HEK293 (cell line): ENCODE measurements at regions not wholly inside any gene's neighbourhood (a gene's known extent, or its start where the extent isn't known, plus 50 kb on each side); places are given as distances from the start of the nearest gene placed in this dataset.

Experiments
- REPIN1 ChIP-seq: fragments of 450-650 bp; formaldehyde crosslinking; IDR thresholded peaks from 2 replicates; pipeline ENCODE4 v1.5.1; 2017; ENCODE audit warnings: missing biosample characterization, missing genetic modification characterization, low read depth
- ZBTB1 ChIP-seq: fragments of 450-650 bp; formaldehyde crosslinking; IDR thresholded peaks from 2 replicates; pipeline ENCODE4 v1.5.1; 2016; ENCODE audit warnings: missing biosample characterization, missing genetic modification characterization
- ZNF175 ChIP-seq: fragments of 450-650 bp; formaldehyde crosslinking; IDR thresholded peaks from 2 replicates; pipeline ENCODE4 v1.5.1; 2016; ENCODE audit warnings: missing biosample characterization, missing genetic modification characterization
- ZNF202 ChIP-seq: fragments of 450-650 bp; formaldehyde crosslinking; IDR thresholded peaks from 2 replicates; pipeline ENCODE4 v1.5.1; 2016; ENCODE audit warnings: missing biosample characterization, missing genetic modification characterization, borderline replicate concordance
- ZNF274 ChIP-seq, 2 experiments: fragments of 200-500 bp in 1 of 2; fragments of 450-650 bp in 1 of 2; sonication (Bioruptor generic) in 1 of 2; formaldehyde crosslinking in 1 of 2; IDR thresholded peaks; 2 replicates each; pipeline versions ENCODE4 v1.5.1 to v1.6.1; 2014 to 2016; ENCODE audit warnings: borderline replicate concordance in 1 of 2, inconsistent platforms in 1 of 2, low read length in 1 of 2, missing biosample characterization in 1 of 2, missing genetic modification characterization in 1 of 2
- TF ChIP-seq, protein P1 (sequence below): fragments of 450-650 bp; formaldehyde crosslinking; IDR thresholded peaks from 2 replicates; pipeline ENCODE4 v1.5.1; 2016; ENCODE audit warnings: missing biosample characterization, missing genetic modification characterization

DNA sequence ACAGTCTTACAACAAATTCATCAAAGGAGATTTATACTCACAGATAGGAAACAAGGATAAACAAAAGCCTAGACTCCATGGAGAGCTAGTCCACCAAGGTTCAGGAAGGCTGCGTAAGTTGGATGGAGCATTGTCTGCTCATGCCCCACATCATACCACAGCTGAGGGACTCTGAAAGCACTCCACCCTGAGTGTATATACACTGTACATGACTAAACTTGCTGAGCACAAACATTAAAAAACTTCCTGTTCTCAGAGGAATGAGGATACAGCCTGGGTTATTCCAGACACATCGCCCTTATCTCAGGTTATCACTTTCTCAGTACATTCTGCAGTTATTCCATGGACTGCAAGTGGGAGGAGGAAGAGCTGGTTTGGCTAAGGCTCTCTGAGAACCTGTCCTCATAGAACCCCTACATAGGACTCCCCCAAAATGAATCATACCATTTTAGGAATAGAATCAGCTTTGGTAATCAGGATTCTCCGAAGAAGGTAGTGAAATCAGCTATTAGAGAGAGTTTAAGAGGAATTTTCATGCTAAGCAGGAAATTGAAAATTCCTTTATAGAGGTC is 58.0 kb upstream of the PRMT6 start:
- TF ChIP-seq, protein P1, sequence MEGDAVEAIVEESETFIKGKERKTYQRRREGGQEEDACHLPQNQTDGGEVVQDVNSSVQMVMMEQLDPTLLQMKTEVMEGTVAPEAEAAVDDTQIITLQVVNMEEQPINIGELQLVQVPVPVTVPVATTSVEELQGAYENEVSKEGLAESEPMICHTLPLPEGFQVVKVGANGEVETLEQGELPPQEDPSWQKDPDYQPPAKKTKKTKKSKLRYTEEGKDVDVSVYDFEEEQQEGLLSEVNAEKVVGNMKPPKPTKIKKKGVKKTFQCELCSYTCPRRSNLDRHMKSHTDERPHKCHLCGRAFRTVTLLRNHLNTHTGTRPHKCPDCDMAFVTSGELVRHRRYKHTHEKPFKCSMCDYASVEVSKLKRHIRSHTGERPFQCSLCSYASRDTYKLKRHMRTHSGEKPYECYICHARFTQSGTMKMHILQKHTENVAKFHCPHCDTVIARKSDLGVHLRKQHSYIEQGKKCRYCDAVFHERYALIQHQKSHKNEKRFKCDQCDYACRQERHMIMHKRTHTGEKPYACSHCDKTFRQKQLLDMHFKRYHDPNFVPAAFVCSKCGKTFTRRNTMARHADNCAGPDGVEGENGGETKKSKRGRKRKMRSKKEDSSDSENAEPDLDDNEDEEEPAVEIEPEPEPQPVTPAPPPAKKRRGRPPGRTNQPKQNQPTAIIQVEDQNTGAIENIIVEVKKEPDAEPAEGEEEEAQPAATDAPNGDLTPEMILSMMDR, result no peak
- TF ChIP-seq ZNF175 (tag by site-specific recombination), result no peak
- TF ChIP-seq ZBTB1 (tag by site-specific recombination), result no peak
- no peak for TF ChIP-seq REPIN1 (tag by site-specific recombination)
- TF ChIP-seq ZNF202 (tag by site-specific recombination), result no peak
- no peak for TF ChIP-seq ZNF274 (IDR thresholded peaks at IDR 0.05; ENCODE audit: low read length)
- TF ChIP-seq ZNF274 (tag by site-specific recombination; IDR thresholded peaks at IDR 0.05; ENCODE audit: borderline replicate concordance), result no peak
